HEK293 (cell line): ENCODE measurements at regions not wholly inside any gene's neighbourhood (a gene's known extent, or its start where the extent isn't known, plus 50 kb on each side); places are given as distances from the start of the nearest gene placed in this dataset.

Experiments used
- CTCF ChIA-PET: fragments of 350-600 bp; formaldehyde crosslinking; extraction: SDS; loops from one replicate; lab custom pipeline; 2021; ENCODE audit warnings: antibody characterized with exemption; lab: Yijun Ruan, JAX
- POLR2A ChIA-PET: fragments of 300-600 bp; formaldehyde crosslinking; extraction: SDS; loops from one replicate; lab custom pipeline; 2020; ENCODE audit warnings: antibody characterized with exemption, inconsistent platforms; lab: Yijun Ruan, JAX
- H3K27ac ChIP-seq: fragments of 200-500 bp; sonication (Bioruptor generic); 2 replicates; pipeline ENCODE4 v1.5.1; 2014; ENCODE audit warnings: low read depth, low read length, control low read depth, inconsistent platforms; ENCODE audit errors: extremely low read depth
- H3K36me3 ChIP-seq, 2 experiments: fragments of 200-500 bp in 1 of 2; sonication (Bioruptor generic) in 1 of 2; 1 replicate in 1 of 2; 2 replicates in 1 of 2; pipeline ENCODE4 v1.5.1; 2014 to 2017; ENCODE audit warnings: inconsistent platforms in 2 of 2, low read length in 2 of 2; ENCODE audit not compliant: control insufficient read depth in 2 of 2, insufficient read depth in 1 of 2
- H3K4me1 ChIP-seq: fragments of 200-500 bp; sonication (Bioruptor generic); 2 replicates; pipeline ENCODE4 v1.5.1; 2014; ENCODE audit warnings: mild to moderate bottlenecking, low read length, inconsistent platforms; ENCODE audit not compliant: control insufficient read depth, insufficient read depth
- H3K4me3 ChIP-seq: 2 replicates; pipeline ENCODE4 v1.5.1; 2011; ENCODE audit warnings: low read depth, mild to moderate bottlenecking, control low read depth, low read length, moderate library complexity
- H3K9me3 ChIP-seq: fragments of 200-500 bp; sonication (Bioruptor generic); 2 replicates; pipeline ENCODE4 v1.5.1; 2014; ENCODE audit warnings: low read depth, low read length, inconsistent platforms; ENCODE audit not compliant: control insufficient read depth, insufficient read depth
- GLIS1 ChIP-seq: fragments of 450-650 bp; formaldehyde crosslinking; IDR thresholded peaks from 2 replicates; pipeline ENCODE4 v1.5.1; 2016; ENCODE audit warnings: missing biosample characterization, missing genetic modification characterization
- SCRT2 ChIP-seq: fragments of 450-650 bp; formaldehyde crosslinking; IDR thresholded peaks from 2 replicates; pipeline ENCODE4 v1.5.1; 2016; ENCODE audit warnings: missing biosample characterization, missing genetic modification characterization
- TRIM28 ChIP-seq: IDR thresholded peaks from 2 replicates; pipeline ENCODE4 v1.6.1; 2011; ENCODE audit warnings: low read length, control low read depth, borderline replicate concordance
- ZBTB7A ChIP-seq: fragments of 450-650 bp; formaldehyde crosslinking; IDR thresholded peaks from 2 replicates; pipeline ENCODE4 v1.5.1; 2016; ENCODE audit warnings: low read depth, missing biosample characterization, missing genetic modification characterization
- ZFHX2 ChIP-seq: fragments of 450-650 bp; formaldehyde crosslinking; conservative IDR thresholded peaks from 2 replicates; pipeline ENCODE4 v1.5.1; 2016; ENCODE audit warnings: missing biosample characterization, missing genetic modification characterization
- ZNF324 ChIP-seq: fragments of 450-650 bp; formaldehyde crosslinking; IDR thresholded peaks from 2 replicates; pipeline ENCODE4 v1.5.1; 2016; ENCODE audit warnings: missing biosample characterization, missing genetic modification characterization
- ZNF600 ChIP-seq: fragments of 450-650 bp; formaldehyde crosslinking; IDR thresholded peaks from 2 replicates; pipeline ENCODE4 v1.5.1; 2016; ENCODE audit warnings: missing biosample characterization, missing genetic modification characterization
- ZNF792 ChIP-seq: fragments of 450-650 bp; formaldehyde crosslinking; IDR thresholded peaks from 2 replicates; pipeline ENCODE4 v1.5.1; 2016; ENCODE audit warnings: missing biosample characterization, missing genetic modification characterization
- TF ChIP-seq, protein P1 (sequence below): fragments of 450-650 bp; formaldehyde crosslinking; IDR thresholded peaks from 2 replicates; pipeline ENCODE4; 2016; ENCODE audit warnings: missing biosample characterization, missing genetic modification characterization
- TF ChIP-seq, protein P2 (sequence below): fragments of 450-650 bp; formaldehyde crosslinking; conservative IDR thresholded peaks from 2 replicates; pipeline ENCODE4 v1.5.1; 2016; ENCODE audit warnings: low read depth, missing biosample characterization, missing genetic modification characterization
- TF ChIP-seq, protein P3 (sequence below): fragments of 450-650 bp; formaldehyde crosslinking; IDR thresholded peaks from 2 replicates; pipeline ENCODE4 v1.5.1; 2016; ENCODE audit warnings: missing biosample characterization, missing genetic modification characterization

DNA sequence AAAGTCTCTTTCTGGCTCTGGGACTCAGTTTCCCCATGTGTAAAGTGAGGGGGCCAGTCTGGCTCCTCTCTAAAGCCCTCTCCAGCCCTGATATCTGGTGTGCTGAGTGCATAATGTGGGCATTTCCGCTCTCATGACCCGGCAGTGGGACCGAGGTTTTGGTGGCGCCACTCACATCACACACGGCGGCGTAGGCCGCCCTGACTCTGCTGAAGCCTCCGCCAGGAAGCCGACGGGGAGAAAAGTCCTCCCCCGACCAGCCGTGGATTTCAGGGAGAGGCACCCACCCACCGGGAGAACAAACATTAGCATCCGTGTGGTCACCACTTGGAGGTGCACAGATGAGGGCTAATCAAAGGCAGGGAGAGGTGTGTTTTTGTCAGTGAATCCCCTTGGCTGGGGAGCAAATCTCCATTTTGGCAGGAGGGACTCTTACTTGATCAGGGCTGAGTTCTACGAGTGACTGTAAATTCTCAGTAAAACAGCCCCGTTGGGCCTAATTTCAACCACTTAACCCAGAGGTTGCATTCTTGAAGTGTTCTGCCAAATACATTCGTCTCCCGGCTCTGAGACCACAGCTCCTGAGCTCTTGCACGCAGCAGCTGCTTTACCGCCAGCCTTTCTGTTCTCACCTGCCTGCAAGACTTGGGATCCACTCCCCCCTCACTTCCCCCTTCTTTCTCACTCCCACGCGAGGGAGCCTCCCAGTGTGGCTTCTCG is 118.2 kb downstream of the FOXD2 start:
- CTCF ChIA-PET, result no interaction called here
- H3K27ac ChIP-seq, result no peak overlapping the region
- H3K9me3 ChIP-seq, result no peaks in the 10 kb centered on the region
- H3K36me3 ChIP-seq, result no peaks in the 10 kb centered on the region
- TF ChIP-seq, protein P1, sequence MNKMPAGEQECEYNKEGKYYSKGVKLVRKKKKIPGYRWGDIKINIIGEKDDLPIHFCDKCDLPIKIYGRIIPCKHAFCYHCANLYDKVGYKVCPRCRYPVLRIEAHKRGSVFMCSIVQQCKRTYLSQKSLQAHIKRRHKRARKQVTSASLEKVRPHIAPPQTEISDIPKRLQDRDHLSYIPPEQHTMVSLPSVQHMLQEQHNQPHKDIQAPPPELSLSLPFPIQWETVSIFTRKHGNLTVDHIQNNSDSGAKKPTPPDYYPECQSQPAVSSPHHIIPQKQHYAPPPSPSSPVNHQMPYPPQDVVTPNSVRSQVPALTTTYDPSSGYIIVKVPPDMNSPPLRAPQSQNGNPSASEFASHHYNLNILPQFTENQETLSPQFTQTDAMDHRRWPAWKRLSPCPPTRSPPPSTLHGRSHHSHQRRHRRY (tag by site-specific recombination), result no peak
- H3K4me1 ChIP-seq, result 0 out of 2 replicates have a peak, but pooled peaks cover 3% of the 10 kb centered on the region
- POLR2A ChIA-PET, result no interaction called here
- no peak overlapping the region for H3K4me3 ChIP-seq

DNA sequence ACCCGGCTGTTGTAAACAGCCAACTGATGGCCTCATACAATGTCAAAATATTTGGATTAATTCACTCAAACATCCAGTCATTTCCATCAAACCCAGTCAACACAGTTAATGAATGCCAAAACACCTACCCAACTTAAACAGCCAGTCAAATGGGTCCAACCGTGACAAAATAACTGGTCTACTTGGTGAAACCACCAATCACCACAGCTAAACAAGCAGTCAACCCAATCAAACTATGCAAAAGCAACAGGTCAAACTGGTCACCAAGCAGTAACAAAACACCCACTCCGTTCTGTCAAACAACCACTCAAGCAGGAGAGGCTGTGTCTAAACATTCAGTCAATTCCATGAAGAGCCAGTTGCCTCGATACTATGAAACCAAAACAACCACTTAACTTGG is 119.2 kb downstream of the FOXD2 start:
- TF ChIP-seq ZNF324 (tag by site-specific recombination), result no peak
- TF ChIP-seq SCRT2, result peak; percentile 73
- 0 out of 2 replicates have a peak, but pooled peaks cover 3% of the 10 kb centered on the region for H3K4me1 ChIP-seq

DNA sequence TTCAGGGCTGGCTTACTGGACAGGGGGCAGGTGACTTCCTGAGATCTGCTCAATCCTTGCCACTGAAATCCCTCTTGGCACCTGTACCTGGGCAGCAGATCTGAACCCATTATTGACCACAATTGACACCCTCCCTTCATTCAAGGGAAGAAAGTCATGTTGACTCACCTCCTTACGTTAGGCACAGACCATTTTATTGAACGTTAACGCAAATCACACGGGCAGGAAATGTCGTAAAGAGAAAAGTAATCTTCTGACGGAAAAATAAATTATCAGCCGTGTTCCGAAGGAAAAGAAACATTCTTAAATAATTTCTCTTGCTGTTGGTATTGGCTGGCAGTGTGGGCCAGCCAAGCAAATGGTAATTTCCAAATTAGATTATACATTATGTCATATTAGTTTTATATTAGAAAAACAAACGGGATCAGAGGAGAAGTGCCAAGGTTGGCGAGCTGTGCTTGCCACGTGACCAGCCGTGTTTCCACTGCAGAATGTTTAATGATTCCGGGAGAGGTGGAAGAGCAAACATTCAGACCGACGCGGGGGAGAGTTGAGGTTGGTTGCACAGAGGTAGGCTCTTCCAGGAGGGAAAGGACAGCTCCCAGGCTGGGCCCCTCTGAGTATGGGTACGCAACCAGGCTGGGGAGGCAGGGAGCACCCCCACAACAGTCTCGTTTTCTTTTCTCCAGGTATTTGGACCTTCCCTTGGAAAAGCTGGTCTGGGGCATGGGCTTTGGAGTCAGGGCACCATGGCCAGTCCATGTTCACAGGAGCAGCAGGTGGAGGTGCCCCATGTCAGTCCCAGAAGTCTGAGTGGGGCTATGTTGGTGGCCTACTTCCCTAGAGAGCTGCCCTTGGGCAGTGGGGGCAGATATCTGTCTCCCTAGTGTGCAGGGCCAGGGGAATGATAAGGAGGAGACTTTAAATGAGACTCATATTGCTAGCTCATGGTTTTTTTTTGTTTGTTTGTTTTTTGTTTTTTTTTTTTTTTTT is 121.1 kb downstream of the FOXD2 start:
- Histone ChIP-seq H3K9me3 (no peaks in the 10 kb centered on the region), H3K27ac (peak overlapping the region; percentile 45; the same call in 1 of the 2 replicates), H3K4me1 (peaks cover 3% of the 10 kb centered on the region; the same call in 1 of the 2 replicates), H3K4me3 (no peak overlapping the region), H3K36me3 (no peaks in the 10 kb centered on the region)
- ChIA-PET POLR2A (interaction anchor here (0.7 to 1.5 kb wide), 2 partner anchors 111 to 121 kb away, joined by 3 to 8 read pairs; partner anchors contain the start of gene FOXD2), CTCF (interaction anchor here (0.5 to 4.7 kb wide), 5 partner anchors 9 to 195 kb away, joined by 3 to 22 read pairs (median 3); no protein-coding TSS in a partner anchor)
- peak; percentile 90 for TF ChIP-seq GLIS1 (tag by site-specific recombination)
- TF ChIP-seq ZNF600 (tag by site-specific recombination), result 0 out of 2 replicates have a peak, but pooled peaks have one; percentile 28
- no peak for TF ChIP-seq ZBTB7A (tag by site-specific recombination)
- TF ChIP-seq, protein P2, sequence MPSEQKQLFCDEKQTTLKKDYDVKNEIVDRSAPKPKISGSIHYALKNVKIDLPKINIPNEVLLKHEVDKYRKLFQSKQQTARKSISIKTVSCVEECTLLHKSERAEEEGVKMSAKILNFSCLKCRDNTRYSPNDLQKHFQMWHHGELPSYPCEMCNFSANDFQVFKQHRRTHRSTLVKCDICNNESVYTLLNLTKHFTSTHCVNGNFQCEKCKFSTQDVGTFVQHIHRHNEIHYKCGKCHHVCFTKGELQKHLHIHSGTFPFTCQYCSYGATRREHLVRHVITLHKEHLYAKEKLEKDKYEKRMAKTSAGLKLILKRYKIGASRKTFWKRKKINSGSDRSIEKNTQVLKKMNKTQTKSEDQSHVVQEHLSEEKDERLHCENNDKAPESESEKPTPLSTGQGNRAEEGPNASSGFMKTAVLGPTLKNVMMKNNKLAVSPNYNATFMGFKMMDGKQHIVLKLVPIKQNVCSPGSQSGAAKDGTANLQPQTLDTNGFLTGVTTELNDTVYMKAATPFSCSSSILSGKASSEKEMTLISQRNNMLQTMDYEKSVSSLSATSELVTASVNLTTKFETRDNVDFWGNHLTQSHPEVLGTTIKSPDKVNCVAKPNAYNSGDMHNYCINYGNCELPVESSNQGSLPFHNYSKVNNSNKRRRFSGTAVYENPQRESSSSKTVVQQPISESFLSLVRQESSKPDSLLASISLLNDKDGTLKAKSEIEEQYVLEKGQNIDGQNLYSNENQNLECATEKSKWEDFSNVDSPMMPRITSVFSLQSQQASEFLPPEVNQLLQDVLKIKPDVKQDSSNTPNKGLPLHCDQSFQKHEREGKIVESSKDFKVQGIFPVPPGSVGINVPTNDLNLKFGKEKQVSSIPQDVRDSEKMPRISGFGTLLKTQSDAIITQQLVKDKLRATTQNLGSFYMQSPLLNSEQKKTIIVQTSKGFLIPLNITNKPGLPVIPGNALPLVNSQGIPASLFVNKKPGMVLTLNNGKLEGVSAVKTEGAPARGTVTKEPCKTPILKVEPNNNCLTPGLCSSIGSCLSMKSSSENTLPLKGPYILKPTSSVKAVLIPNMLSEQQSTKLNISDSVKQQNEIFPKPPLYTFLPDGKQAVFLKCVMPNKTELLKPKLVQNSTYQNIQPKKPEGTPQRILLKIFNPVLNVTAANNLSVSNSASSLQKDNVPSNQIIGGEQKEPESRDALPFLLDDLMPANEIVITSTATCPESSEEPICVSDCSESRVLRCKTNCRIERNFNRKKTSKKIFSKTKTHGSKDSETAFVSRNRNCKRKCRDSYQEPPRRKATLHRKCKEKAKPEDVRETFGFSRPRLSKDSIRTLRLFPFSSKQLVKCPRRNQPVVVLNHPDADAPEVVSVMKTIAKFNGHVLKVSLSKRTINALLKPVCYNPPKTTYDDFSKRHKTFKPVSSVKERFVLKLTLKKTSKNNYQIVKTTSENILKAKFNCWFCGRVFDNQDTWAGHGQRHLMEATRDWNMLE (tag by site-specific recombination), result peak; percentile 55
- no peak for TF ChIP-seq ZNF792 (tag by site-specific recombination)
- 0 out of 2 replicates have a peak, but pooled peaks have one; percentile 6 for TF ChIP-seq ZFHX2
- TF ChIP-seq TRIM28, result peak; percentile 14; the same call in 1 of the 2 replicates
- TF ChIP-seq, protein P3, sequence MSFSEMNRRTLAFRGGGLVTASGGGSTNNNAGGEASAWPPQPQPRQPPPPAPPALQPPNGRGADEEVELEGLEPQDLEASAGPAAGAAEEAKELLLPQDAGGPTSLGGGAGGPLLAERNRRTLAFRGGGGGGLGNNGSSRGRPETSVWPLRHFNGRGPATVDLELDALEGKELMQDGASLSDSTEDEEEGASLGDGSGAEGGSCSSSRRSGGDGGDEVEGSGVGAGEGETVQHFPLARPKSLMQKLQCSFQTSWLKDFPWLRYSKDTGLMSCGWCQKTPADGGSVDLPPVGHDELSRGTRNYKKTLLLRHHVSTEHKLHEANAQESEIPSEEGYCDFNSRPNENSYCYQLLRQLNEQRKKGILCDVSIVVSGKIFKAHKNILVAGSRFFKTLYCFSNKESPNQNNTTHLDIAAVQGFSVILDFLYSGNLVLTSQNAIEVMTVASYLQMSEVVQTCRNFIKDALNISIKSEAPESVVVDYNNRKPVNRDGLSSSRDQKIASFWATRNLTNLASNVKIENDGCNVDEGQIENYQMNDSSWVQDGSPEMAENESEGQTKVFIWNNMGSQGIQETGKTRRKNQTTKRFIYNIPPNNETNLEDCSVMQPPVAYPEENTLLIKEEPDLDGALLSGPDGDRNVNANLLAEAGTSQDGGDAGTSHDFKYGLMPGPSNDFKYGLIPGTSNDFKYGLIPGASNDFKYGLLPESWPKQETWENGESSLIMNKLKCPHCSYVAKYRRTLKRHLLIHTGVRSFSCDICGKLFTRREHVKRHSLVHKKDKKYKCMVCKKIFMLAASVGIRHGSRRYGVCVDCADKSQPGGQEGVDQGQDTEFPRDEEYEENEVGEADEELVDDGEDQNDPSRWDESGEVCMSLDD (tag by site-specific recombination), result 0 out of 2 replicates have a peak, but pooled peaks have one; percentile 16

More for the DNA sequence above, 119.2 kb downstream of the FOXD2 start:
- POLR2A ChIA-PET, result no interaction called here
- H3K27ac ChIP-seq, result no peak overlapping the region
- no peaks in the 10 kb centered on the region for H3K9me3 ChIP-seq
- CTCF ChIA-PET, result interaction anchor here (1.6 to 4.7 kb wide), 2 partner anchors 13 to 169 kb away, joined by 3 to 22 read pairs; no protein-coding TSS in a partner anchor
- no peak overlapping the region for H3K4me3 ChIP-seq
- no peaks in the 10 kb centered on the region for H3K36me3 ChIP-seq
